ENCODE measurements at regions not wholly inside any gene's neighbourhood (a gene's known extent, or its start where the extent isn't known, plus 50 kb on each side); places are given as distances from the start of the nearest gene placed in this dataset.
"Not testable (repeated sequence)": the region's sequence is repeated elsewhere in the genome, so short reads cannot be mapped to it uniquely, and the experiment has no call there.

DNA sequence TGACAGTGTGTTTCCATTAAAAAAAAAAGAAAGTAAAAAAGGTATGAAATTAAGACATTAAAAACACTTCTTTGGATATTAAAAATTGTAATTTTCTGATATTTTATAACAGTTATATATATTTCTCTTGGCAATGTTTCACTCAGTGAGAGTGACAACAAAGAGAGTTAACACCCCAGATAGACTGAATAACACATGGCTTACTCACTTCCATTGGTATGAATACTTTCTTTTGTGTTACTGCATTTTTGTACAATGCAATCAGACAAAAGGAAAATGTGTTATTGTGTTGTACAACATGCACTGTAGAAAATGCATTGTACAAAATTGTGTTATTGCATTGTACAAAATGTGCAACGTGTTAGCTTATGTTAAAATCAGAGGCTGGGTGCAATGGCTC lies 676.6 kb upstream of the AMELY start:
- no CpG with 5 or more reads among the region's 1 CpG for WGBS (ENCODE audit: insufficient coverage)
- H3K36me3 ChIP-seq (ENCODE audit: control insufficient read depth, insufficient read depth, low read length); H3K4me3 ChIP-seq (ENCODE audit: low read depth, low read length); H3K4me1 ChIP-seq (ENCODE audit: control insufficient read depth, insufficient read depth, low read length); H3K27ac ChIP-seq (ENCODE audit: low read depth, low read length); H3K9me3 ChIP-seq (ENCODE audit: control insufficient read depth, insufficient read depth, low read length); DNase-seq (ENCODE audit: low read depth in 4 of 6, low spot score in 6 of 6); H3K27me3 ChIP-seq (ENCODE audit: control insufficient read depth, insufficient read depth, low read length): not testable (repeated sequence)

DNA sequence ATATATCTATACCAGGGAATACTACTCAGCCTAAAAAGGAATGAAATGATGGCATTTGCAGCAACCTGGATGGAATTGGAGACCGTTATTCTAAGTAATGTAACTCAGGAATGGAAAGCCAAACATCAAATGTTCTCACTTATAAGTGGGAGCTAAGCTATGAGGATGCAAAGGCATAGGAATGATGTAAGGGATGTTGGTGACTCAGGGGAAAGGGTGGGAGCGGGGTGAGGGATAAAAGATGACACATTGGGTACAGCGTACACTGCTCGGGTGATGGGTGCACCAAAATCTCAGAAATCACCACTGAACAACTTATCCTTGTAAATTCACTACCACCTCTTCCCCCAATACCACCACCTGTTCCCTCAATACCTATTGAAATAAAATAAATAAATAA lies 651.0 kb upstream of the AMELY start:
- no peak overlapping the region for H3K4me3 ChIP-seq (ENCODE audit: low read depth, low read length)
- no peaks in the 10 kb centered on the region for H3K4me1 ChIP-seq (ENCODE audit: control insufficient read depth, insufficient read depth, low read length)
- no peak for DNase-seq (ENCODE audit: low read depth in 4 of 6, low spot score in 6 of 6)
- H3K9me3 ChIP-seq (ENCODE audit: control insufficient read depth, insufficient read depth, low read length), result no peaks in the 10 kb centered on the region
- WGBS (ENCODE audit: insufficient coverage), result no CpG with 5 or more reads among the region's 4 CpGs
- no peaks in the 10 kb centered on the region for H3K27me3 ChIP-seq (ENCODE audit: control insufficient read depth, insufficient read depth, low read length)
- H3K36me3 ChIP-seq (ENCODE audit: control insufficient read depth, insufficient read depth, low read length), result no peaks in the 10 kb centered on the region
- H3K27ac ChIP-seq (ENCODE audit: low read depth, low read length), result no peak overlapping the region

DNA sequence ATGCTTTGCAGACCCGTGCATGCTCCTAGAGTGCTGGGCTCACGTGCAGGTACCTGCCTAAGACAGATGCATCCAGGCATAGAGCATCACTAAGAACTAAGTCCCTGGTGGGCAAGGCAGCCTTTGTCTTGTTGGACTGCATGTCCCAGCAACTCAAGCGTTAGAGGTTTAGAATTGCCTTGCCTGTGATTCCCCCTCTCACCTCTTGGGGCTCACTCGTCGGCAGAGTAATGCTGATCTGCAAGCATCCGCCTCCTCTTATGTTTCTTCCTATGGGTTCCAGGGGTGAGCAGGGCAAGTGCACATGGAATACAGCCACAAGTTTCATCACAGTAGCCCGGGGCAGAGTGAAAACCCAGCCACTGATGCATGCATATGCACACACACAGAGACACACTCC lies 646.1 kb upstream of the AMELY start:
- no peak for DNase-seq (ENCODE audit: low read depth in 4 of 6, low spot score in 6 of 6)
- Histone ChIP-seq H3K27me3 (ENCODE audit: control insufficient read depth, insufficient read depth, low read length) (no peaks in the 10 kb centered on the region), H3K4me1 (ENCODE audit: control insufficient read depth, insufficient read depth, low read length) (no peaks in the 10 kb centered on the region), H3K27ac (ENCODE audit: low read depth, low read length) (no peak overlapping the region), H3K4me3 (ENCODE audit: low read depth, low read length) (no peak overlapping the region), H3K9me3 (ENCODE audit: control insufficient read depth, insufficient read depth, low read length) (no peaks in the 10 kb centered on the region), H3K36me3 (ENCODE audit: control insufficient read depth, insufficient read depth, low read length) (no peaks in the 10 kb centered on the region)
- no CpG with 5 or more reads among the region's 7 CpGs for WGBS (ENCODE audit: insufficient coverage)

DNA sequence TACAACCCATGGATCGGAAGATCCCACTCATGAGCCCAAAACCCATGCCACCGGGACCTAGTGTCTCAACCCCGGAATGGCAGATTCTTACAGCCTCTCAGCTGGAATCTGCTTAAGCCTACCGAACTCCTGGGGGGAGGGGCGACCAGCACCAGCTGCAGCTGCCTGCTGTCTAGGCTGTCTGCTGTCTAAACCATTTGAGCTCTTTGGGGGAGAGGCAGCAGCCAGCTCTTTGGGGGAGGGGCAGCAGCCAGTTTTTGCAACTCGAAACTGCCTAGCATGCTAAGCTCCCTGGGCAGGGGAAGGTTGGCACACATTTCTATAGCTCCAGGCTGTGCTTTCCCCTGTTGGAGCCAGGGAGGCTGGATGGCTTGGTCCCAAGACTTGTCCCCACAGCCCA lies 643.5 kb upstream of the AMELY start:
- no peaks in the 10 kb centered on the region for H3K9me3 ChIP-seq (ENCODE audit: control insufficient read depth, insufficient read depth, low read length)
- H3K27ac ChIP-seq (ENCODE audit: low read depth, low read length), result no peak overlapping the region
- WGBS (ENCODE audit: insufficient coverage), result no CpG with 5 or more reads among the region's 6 CpGs
- H3K36me3 ChIP-seq (ENCODE audit: control insufficient read depth, insufficient read depth, low read length), result no peaks in the 10 kb centered on the region
- no peaks in the 10 kb centered on the region for H3K27me3 ChIP-seq (ENCODE audit: control insufficient read depth, insufficient read depth, low read length)
- H3K4me1 ChIP-seq (ENCODE audit: control insufficient read depth, insufficient read depth, low read length), result no peaks in the 10 kb centered on the region
- no peak for DNase-seq (ENCODE audit: low read depth in 4 of 6, low spot score in 6 of 6)
- H3K4me3 ChIP-seq (ENCODE audit: low read depth, low read length), result no peak overlapping the region

DNA sequence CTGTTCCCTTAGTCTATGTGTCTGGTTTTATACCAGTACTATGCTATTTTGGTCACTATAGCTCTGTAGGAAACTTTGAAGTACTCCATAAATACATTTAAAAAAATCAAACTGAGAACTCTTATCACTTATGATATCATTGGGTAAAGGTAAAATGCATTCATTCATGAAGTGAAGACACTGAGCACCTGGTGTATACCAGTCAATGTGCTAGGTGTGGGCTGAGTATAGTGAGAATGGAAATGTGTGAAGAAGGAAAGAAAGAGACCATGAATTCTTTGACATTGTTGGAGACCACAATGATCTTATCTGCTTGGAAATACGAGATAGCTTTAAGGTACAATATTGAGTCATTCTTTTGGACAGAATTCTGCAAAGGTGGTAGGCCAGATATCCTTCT lies 633.5 kb upstream of the AMELY start:
- Histone ChIP-seq H3K4me1 (ENCODE audit: control insufficient read depth, insufficient read depth, low read length) (no peaks in the 10 kb centered on the region), H3K36me3 (ENCODE audit: control insufficient read depth, insufficient read depth, low read length) (no peaks in the 10 kb centered on the region), H3K9me3 (ENCODE audit: control insufficient read depth, insufficient read depth, low read length) (no peaks in the 10 kb centered on the region), H3K4me3 (ENCODE audit: low read depth, low read length) (no peak overlapping the region), H3K27ac (ENCODE audit: low read depth, low read length) (no peak overlapping the region), H3K27me3 (ENCODE audit: control insufficient read depth, insufficient read depth, low read length) (no peaks in the 10 kb centered on the region)
- no peak for DNase-seq (ENCODE audit: low read depth in 4 of 6, low spot score in 6 of 6)
- no CpG with 5 or more reads among the region's 1 CpG for WGBS (ENCODE audit: insufficient coverage)

DNA sequence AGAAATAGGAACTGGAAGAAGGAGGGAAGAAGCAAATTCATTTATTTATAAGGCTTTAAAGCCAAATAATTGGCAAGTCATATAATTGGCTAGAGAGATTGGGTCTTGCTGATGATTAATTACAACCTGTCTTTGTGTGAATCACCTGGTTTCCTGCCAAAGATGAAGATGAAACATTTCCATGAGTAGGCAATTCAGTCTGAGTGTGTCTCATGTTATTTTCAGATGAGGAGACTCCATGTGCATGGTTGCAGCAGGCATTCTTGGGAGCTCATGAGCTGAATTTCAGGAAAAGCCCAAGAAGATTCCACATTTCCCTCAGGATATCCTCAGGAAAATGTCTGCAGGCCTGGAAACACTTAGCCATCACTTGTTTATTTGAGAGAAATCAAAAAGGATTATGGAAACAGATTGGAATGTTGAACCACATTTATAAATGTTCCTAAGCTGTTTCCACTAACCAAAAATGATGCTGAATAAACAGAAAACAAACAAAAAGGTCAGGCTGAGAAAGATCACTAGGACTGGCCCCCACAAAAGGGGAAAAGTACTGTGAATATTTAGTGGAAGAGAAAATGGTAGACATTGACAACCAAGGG lies 632.7 kb upstream of the AMELY start:
- Histone ChIP-seq H3K4me1 (ENCODE audit: control insufficient read depth, insufficient read depth, low read length) (no peaks in the 10 kb centered on the region), H3K4me3 (ENCODE audit: low read depth, low read length) (no peak overlapping the region), H3K9me3 (ENCODE audit: control insufficient read depth, insufficient read depth, low read length) (no peaks in the 10 kb centered on the region), H3K36me3 (ENCODE audit: control insufficient read depth, insufficient read depth, low read length) (no peaks in the 10 kb centered on the region), H3K27me3 (ENCODE audit: control insufficient read depth, insufficient read depth, low read length) (no peaks in the 10 kb centered on the region), H3K27ac (ENCODE audit: low read depth, low read length) (no peak overlapping the region)
- DNase-seq (ENCODE audit: low read depth in 4 of 6, low spot score in 6 of 6), result no peak

DNA sequence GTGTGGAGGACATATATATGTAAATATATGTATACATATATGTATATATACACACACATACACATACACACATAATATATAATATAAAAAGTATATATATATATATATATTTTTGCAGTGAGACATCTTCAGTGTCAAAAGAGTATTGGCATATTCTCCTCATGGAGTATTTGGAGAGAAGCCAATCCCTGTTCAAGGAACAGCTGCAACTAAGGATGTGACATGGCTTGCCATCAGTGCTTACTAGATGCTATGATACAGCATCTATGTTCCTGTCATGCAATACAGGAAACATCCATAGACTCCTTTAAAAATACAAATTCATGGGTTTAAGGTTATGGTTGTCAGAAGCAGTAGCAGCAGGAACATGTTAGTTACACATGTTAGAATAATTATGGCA lies 632.0 kb upstream of the AMELY start:
- H3K27me3 ChIP-seq (ENCODE audit: control insufficient read depth, insufficient read depth, low read length), result no peaks in the 10 kb centered on the region
- no peaks in the 10 kb centered on the region for H3K4me1 ChIP-seq (ENCODE audit: control insufficient read depth, insufficient read depth, low read length)
- H3K36me3 ChIP-seq (ENCODE audit: control insufficient read depth, insufficient read depth, low read length), result no peaks in the 10 kb centered on the region
- no peak for DNase-seq (ENCODE audit: low read depth in 4 of 6, low spot score in 6 of 6)
- no peak overlapping the region for H3K27ac ChIP-seq (ENCODE audit: low read depth, low read length)
- H3K4me3 ChIP-seq (ENCODE audit: low read depth, low read length), result no peak overlapping the region
- no peaks in the 10 kb centered on the region for H3K9me3 ChIP-seq (ENCODE audit: control insufficient read depth, insufficient read depth, low read length)

DNA sequence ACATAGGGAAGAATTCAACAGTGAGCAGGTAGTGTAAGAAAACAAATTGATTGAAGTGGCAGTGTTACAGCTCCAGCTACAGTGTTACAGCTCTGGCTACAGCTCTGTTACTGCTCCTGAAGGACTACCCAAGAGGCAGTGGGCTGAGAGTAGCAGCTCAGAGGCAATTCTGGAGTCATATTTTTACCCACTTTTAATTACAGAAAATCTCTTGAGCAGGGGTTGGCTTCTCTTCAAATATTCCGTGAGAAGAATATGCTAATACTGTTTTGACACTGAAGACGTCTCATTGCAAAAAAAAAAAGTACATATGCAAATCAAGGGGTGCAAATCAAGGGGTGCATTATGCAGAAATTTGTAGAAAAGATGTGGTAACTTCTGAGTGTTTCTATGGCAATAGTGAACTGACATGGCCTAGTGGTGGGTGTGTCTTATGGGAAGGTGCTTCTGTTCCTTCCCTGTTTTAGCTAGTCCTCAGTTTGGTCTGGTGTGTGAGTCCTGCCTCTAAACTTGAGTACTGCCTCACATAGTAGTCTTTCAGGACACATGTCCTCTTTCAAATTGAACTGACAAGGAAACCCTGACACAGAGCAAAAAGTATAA lies 630.8 kb upstream of the AMELY start:
- WGBS (ENCODE audit: insufficient coverage), result no CpG with 5 or more reads among the region's 2 CpGs
- H3K4me1 ChIP-seq (ENCODE audit: control insufficient read depth, insufficient read depth, low read length), result no peaks in the 10 kb centered on the region
- H3K27me3 ChIP-seq (ENCODE audit: control insufficient read depth, insufficient read depth, low read length), result no peaks in the 10 kb centered on the region
- no peak overlapping the region for H3K4me3 ChIP-seq (ENCODE audit: low read depth, low read length)
- H3K27ac ChIP-seq (ENCODE audit: low read depth, low read length), result no peak overlapping the region
- no peaks in the 10 kb centered on the region for H3K36me3 ChIP-seq (ENCODE audit: control insufficient read depth, insufficient read depth, low read length)
- DNase-seq (ENCODE audit: low read depth in 4 of 6, low spot score in 6 of 6), result no peak
- no peaks in the 10 kb centered on the region for H3K9me3 ChIP-seq (ENCODE audit: control insufficient read depth, insufficient read depth, low read length)

DNA sequence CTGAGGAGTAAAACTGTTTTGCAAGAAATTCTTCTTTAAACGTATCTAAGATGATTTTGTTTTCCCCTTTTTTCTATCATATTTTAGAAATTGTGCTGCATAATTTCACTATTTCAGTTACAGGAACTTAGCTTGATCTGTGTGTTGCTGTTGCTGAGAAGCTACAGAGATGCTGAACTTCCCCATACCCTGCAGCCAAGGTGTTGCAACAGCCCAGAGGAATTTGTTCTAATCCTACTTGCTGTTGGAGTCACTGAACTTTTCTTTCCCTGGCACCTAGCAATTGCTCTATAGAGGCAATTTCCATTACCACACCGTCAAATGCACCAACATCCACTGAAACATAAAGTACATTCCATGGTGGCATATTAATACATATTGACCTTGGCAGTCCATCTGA lies 617.8 kb upstream of the AMELY start:
- H3K27me3 ChIP-seq (ENCODE audit: control insufficient read depth, insufficient read depth, low read length), result no peaks in the 10 kb centered on the region
- H3K36me3 ChIP-seq (ENCODE audit: control insufficient read depth, insufficient read depth, low read length), result no peaks in the 10 kb centered on the region
- H3K9me3 ChIP-seq (ENCODE audit: control insufficient read depth, insufficient read depth, low read length), result no peaks in the 10 kb centered on the region
- no peaks in the 10 kb centered on the region for H3K4me1 ChIP-seq (ENCODE audit: control insufficient read depth, insufficient read depth, low read length)
- no CpG with 5 or more reads among the region's 2 CpGs for WGBS (ENCODE audit: insufficient coverage)
- no peak for DNase-seq (ENCODE audit: low read depth in 4 of 6, low spot score in 6 of 6)
- no peak overlapping the region for H3K4me3 ChIP-seq (ENCODE audit: low read depth, low read length)
- H3K27ac ChIP-seq (ENCODE audit: low read depth, low read length), result no peak overlapping the region

DNA sequence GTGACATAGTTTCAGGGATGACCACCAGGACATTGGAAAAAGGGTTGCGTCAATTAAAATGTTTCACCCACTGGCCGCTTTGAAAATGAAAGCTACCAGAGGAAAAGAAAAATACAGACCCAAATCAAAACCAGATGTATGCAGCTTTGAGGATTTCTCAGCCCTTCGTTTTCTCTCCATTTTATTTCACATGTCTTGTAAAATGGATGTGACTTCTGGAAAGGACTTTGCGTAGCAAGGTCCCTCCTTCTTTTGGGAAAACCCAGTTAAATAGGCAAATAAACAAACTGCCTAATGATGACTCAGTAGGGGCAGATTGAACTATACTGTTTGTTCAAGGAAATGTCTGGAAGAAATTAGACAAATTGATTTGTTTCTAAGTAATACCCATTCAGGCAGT lies 616.0 kb upstream of the AMELY start:
- not testable (repeated sequence) for H3K9me3 ChIP-seq (ENCODE audit: control insufficient read depth, insufficient read depth, low read length); DNase-seq (ENCODE audit: low read depth in 4 of 6, low spot score in 6 of 6); H3K4me3 ChIP-seq (ENCODE audit: low read depth, low read length); H3K27me3 ChIP-seq (ENCODE audit: control insufficient read depth, insufficient read depth, low read length); H3K27ac ChIP-seq (ENCODE audit: low read depth, low read length); H3K36me3 ChIP-seq (ENCODE audit: control insufficient read depth, insufficient read depth, low read length); H3K4me1 ChIP-seq (ENCODE audit: control insufficient read depth, insufficient read depth, low read length)
- no CpG with 5 or more reads among the region's 4 CpGs for WGBS (ENCODE audit: insufficient coverage)
